PC-9 (cell line): ENCODE measurements at regions not wholly inside any gene's neighbourhood (a gene's known extent, or its start where the extent isn't known, plus 50 kb on each side); places are given as distances from the start of the nearest gene placed in this dataset.

Experiments used
- CTCF ChIP-seq: fragments of 200-600 bp; sonication (generic); conservative IDR thresholded peaks from 2 replicates; pipeline ENCODE4 v1.6.1; 2017; ENCODE audit warnings: mixed run types, antibody characterized with exemption, mild to moderate bottlenecking, moderate library complexity
- EZH2 ChIP-seq: fragments of 200-600 bp; sonication (generic); IDR thresholded peaks from 2 replicates; pipeline ENCODE4 v1.8.0; 2017; ENCODE audit warnings: antibody characterized with exemption, low read depth

- no peak for TF ChIP-seq CTCF
- no peak for TF ChIP-seq EZH2
Measured at GRCh38 chr14:94888121-94888520, 118.2 kb upstream of the GSC start.
